Muscle of arm (tissue), 1 donor: ENCODE measurements at regions not wholly inside any gene's neighbourhood (a gene's known extent, or its start where the extent isn't known, plus 50 kb on each side); places are given as distances from the start of the nearest gene placed in this dataset.
A peak's percentile ranks its signal among the peaks of the same experiment; 100 is the strongest.
"Not testable (repeated sequence)": the region's sequence is repeated elsewhere in the genome, so short reads cannot be mapped to it uniquely, and the experiment has no call there.

Experiments used
- DNase-seq: peaks from one replicate; pipeline ENCODE4 v3.0.0-alpha.2; 2013

DNA sequence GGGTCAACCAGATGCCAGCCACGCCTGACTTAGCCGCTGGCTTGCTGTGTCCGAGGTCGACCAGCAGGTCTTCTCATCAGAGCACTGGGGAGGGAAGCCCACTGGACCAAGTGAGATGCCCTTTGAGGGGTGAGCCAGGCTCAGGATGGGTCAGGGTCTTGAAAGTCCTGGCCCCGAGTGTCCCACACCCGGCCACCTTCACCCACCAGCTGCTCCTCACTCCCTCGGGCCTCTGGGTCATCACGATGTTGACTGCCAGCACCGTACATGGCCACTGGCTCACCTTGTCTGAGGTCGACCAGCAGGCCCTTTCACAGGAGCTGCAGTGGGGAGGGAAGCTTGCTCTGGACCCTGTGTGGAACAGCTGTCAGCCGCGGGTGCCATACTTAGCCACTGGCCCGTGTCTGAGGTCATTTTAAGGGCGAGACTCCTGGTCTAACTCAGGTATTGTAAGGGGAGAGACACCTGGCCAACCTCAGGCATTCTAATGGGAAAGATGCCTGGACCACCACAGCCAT, 1361.3 kb downstream of the UQCRFS1 start:
- DNase-seq, result no peak

DNA sequence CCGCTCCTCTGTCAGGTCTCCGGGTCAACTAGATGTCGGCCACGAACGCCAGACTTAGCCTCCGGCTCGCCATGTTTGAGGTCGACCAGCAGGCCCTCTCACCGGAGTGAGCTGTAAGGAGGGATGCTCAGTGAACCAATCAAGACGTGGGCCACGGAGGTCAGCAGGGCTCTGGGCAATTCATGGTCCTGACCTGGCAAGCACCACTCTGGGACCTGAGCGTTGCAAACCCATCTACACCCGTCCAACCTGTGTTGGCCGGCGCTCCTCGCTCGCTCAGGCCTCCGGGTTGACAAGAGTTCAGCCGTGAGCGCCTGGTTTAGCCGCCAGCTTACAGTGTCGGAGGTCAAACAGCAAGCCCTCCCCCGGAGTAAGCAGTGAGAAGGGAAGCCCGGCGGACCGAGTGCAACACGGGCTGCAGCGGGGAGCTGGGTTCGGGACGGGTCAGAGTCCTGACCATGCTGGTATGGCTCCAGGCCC, 1361.9 kb downstream of the UQCRFS1 start:
- no peak for DNase-seq

DNA sequence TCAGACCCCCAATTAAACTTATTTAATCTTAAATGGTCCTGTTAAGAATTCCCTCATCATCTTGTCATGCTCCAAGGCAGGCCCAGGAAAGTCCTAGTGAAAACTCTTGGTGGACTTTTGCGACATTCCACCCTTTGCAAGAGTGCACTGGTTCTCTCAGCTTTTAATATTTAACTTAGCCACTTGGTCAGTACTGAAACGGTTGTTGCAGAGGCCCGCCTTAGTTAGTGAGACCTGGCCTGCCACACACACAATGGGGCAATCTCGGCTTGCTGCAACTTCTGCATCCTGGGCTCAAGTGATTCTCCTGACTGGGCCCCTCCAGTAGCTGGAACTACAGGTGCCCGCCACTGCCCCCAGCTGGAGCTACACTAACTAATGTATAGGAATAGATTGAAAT, 1366.0 kb downstream of the UQCRFS1 start:
- DNase-seq, result no peak

- no peak for DNase-seq
Observed at GRCh38 chr19:27844261-27844660, 1368.7 kb downstream of the UQCRFS1 start.

DNA sequence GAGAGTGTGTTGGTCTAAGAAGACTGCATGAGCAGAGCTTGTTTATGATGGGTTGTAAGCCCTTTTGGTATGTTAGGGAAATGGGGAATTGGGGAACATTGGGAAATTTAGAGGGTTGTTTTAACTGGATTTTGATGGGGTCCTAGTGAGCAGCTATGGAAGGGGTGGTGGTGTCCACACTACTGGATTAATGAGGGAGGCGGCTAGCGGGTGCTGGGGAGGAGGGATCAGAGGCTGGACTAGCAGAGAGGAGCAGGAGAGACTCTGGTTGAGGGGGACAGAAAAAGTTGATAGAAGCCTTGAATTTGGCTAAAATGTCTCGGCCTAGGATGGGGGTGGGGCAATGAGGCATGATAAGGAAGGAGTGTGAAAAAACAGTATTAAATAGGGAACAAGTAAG, 1369.1 kb downstream of the UQCRFS1 start:
- DNase-seq, result no peak

- no peak for DNase-seq
Observed at GRCh38 chr19:27833031-27833430, 1379.9 kb downstream of the UQCRFS1 start.

DNA sequence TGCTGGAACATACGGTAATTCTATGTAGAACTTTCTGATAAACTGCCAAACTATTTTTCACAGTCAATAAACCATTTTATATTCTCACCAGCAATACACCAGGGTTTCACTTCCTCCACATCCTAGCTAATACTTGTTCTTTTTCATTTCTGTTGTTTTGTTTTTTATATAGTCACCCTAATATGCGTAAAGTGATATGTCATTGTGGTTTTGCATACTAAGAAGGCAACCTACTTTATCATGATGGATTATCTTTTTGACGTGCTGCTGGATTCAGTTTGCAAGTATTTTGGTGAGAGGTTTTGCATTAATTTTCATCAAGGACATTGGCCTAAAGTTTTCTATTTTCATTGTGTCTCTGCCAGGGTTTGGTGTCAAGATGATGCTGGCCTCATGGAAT, 1384.1 kb downstream of the UQCRFS1 start:
- DNase-seq, result no peak

DNA sequence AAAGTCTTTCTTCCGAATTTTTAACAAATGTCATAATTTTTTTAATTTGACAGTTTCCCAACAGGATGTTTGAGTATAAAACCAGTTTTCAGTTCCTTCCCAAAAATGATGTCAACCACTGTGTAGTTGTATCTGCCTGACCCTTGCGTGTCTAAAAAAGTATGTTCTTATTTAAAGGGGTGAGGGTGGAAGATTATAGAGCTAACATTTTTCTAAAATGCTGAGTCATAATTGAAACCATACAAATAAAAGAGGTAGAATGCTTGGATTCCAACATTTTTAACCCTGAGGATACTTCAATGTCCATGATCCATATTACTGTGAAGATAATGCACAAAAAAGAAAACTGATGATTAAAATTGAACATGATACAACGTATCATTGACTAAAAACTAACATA, 1388.8 kb downstream of the UQCRFS1 start:
- DNase-seq, result no peak

DNA sequence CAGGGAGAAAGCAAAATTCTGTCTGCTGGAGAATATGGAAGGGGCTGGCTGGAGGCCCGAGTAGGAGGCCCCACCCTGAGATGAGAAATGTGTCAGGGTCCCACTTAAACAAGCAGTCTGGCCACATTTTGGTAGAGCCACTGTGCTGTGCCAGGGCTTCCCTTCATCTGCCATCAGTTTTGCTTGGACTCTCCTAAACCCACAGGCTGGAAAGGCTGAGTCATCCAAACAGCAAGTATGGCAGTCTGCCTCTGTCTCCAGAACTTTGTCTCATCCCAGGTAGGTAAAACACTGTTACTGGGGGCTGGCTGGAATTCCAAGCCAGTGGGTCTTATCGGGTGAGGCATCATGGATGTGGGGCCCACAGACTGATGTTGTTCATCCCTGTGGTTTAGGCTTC, 1390.6 kb downstream of the UQCRFS1 start:
- DNase-seq, result no peak

- no peak for DNase-seq
Observed at GRCh38 chr19:27821418-27822018, 1391.4 kb downstream of the UQCRFS1 start.

DNA sequence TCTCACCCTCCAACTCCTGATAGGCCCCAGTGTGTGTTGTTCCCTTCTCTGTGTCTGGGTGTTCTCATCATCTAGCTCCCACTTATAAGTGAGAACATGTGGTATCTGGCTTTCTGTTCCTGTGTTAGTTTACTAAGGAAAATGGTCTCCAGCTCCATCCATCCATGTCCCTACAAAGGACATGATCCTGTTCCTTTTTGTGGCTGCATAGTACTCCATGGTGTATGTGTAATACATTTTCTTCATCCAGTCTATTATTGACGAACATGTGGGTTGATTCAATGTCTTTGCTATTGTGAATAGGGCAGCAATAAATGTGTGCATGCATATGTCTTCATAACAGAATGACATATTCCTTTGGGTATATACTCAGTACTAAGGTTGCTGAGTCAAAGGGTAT, 1397.0 kb downstream of the UQCRFS1 start:
- DNase-seq, result no peak

DNA sequence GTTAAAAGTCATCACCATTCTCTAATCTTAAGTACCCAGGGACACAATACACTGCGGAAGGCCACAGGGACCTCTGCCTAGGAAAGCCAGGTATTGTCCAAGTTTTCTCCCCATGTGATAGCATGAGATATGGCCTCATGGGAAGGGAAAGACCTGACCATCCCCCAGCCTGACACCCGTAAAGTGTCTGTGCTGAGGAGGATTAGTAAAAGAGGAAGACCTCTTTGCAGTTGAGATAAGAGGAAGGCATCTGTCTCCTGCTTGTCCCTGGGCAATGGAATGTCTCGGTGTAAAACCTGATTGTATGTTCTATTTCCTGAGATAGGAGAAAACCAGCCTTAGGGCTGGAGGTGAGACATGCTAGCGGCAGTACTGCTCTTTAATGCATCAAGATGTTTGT, 1398.1 kb downstream of the UQCRFS1 start:
- not testable (repeated sequence) for DNase-seq

GRCh38 chr19:27814274-27814673, 1398.7 kb downstream of the UQCRFS1 start:
- DNase-seq, result not testable (repeated sequence)

DNA sequence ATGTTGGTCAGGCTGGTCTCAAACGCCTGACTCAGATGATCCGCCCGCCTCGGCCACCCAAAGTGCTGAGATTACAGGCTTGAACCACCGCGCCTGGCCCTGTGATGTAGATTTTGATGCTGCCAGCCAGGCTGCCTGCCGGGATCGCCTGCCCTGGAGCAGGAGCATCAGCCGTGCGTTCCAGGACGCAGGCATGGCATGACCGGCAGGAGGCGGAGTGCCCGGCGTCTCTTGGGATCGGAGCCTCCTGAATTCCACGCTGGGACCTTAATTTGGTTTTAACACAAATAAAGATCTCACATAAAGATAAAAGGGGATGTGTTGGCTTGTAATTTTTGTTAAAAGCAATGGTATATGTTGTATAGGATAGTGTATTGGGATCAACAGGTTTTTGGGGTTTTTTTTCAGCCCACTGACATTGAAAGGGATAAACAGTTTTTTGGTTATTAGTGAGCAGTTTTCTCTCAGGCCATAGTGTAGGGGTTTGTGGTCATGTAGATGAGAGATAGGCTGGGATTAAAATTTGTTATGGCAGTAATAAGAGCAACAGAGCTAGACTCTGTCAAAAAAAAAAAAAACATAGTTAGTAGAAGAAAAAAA, 1406.4 kb downstream of the UQCRFS1 start:
- DNase-seq, result no peak

- no peak for DNase-seq
Observed at GRCh38 chr19:27805848-27806247, 1407.1 kb downstream of the UQCRFS1 start.

- not testable (repeated sequence) for DNase-seq
Observed at GRCh38 chr19:27802293-27802692, 1410.7 kb downstream of the UQCRFS1 start.

GRCh38 chr19:27796540-27796939, 1416.4 kb downstream of the UQCRFS1 start:
- DNase-seq, result no peak

DNA sequence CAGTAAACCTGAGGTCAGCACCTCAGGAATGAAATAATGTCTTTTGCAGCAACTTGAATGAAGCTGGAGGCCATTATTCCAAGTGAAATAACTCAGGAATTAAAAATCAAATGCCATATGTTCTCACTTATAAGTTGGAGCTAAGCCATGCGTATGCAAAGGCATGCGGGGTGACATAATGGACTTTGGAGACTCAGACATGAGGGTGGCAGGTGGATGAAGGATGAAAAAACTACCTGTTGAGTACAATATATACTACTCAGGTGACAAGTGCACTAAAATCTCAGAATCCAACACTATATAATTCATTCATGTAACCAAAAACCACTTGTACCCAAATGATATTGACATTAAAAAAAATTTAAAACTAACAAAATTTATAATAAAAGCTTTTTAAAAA, 1416.9 kb downstream of the UQCRFS1 start:
- DNase-seq, result no peak

DNA sequence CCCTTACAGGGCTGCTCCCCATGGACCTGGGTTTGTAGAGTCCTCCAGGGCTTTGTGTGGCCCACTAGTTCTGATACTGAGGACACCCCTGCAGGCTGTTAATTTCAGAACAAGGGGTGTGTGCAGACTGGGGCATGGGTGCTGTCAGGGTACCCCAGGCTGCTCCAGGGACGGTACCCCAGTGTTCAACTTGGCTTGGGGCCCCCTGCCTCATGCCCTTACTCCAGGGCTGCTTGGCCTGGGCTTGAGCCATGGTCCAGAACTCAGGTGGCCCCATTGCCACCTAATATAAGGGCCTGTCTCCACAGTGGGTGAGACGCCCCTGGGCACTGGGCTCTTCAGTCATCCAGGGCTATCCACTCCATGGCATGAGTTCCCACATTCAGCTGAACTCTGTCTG, 1417.6 kb downstream of the UQCRFS1 start:
- no peak for DNase-seq

DNA sequence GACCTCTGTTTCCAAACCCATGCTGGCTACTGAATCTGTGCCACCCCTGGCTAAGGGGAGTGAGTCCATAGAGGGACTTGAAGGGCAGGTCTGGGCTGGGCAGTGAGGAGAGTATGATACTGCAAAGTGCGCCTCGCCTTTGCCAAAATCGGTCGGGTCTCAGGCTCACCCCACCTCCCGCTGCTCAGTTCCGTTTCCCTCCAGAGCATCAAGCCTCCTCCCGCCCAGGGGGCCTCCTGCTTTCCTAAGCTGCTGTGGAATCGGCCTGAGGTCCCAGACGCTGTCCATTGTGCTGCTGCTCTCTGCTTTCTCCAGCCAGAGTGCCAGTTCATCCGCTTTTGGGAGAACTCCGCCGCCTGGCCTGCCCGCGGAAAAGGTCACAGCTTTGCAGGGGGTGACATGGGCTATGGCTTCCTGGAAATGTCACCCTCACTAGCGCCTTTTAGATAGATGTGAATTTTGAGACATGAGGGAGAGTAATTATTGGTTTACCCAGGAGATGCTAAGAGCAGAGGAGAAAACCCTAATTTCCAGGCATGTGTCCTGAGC, 1418.4 kb downstream of the UQCRFS1 start:
- peak; percentile 17 for DNase-seq

DNA sequence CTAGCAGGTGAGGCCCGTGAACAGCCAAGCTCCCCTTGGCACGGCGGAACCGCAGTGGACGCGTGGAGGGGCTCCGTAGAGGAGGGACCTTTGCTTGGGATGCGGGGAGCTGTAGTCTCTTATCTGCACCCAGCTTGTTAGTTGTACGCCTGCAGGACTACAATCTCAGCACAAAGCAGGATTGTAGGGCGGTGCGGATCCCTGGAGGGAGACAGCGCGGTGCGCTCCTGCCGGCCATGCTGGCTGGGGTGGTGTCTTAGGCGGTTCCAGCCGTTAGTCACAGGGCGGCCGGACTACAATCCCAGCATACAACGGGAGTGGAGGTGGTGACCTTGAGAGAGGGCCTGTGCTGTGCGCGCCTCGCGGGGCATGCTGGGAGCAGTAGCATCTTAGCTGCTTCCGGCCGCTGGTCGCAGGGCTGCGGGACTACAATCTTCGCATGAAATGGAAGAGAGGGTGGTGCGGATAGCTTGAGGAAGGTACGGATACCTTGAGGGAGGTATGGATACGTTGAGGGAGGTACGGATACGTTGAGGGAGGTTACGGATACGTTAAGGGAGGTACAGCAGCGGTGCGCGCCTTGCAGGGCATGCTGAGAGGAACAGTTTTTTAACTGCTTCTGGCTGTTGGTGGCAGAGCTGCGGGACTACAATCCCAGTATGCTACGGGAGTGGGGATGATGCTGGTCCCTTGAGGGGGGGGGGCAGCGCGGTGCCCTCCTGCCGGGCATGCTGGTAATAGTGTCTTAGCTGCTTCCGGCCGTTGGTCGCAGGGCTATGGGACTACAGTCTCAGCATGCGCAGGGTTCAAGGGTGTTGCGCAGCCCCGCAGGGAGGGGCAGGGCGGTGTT, 1419.1 kb downstream of the UQCRFS1 start:
- DNase-seq, result peak; percentile 93

GRCh38 chr19:27793128-27793643, 1419.8 kb downstream of the UQCRFS1 start:
- peak; percentile 26 for DNase-seq
